Left colon (tissue), 2 donors: ENCODE measurements at regions not wholly inside any gene's neighbourhood (a gene's known extent, or its start where the extent isn't known, plus 50 kb on each side); places are given as distances from the start of the nearest gene placed in this dataset.
"Not testable (repeated sequence)": the region's sequence is repeated elsewhere in the genome, so short reads cannot be mapped to it uniquely, and the experiment has no call there.

ENCODE experiments used
- ATAC-seq: fragments of 200-7000 bp; cut with Tn5 transposase; one replicate; pipeline ENCODE4 v1.9.1; 2020; ENCODE audit warnings: mild to moderate bottlenecking, moderate library complexity
- DNase-seq, 2 donors: peaks; one replicate each; pipeline ENCODE4 v3.0.0-alpha.2; 2020
- intact Hi-C, 2 donors: fragments of 100-400 bp; cut with DNase I in 1 of 2; cut with micrococcal nuclease in 1 of 2; formaldehyde crosslinking; loops; one replicate each; pipeline versions ENCODE4 v1.11.2 to v1.14.0; 2022; cut with DNase I, micrococcal nuclease
- donor health status: DM: no; HTN: no; CAD: no.
- donor health status: DM: yes; HTN: yes; CAD: no.

DNA sequence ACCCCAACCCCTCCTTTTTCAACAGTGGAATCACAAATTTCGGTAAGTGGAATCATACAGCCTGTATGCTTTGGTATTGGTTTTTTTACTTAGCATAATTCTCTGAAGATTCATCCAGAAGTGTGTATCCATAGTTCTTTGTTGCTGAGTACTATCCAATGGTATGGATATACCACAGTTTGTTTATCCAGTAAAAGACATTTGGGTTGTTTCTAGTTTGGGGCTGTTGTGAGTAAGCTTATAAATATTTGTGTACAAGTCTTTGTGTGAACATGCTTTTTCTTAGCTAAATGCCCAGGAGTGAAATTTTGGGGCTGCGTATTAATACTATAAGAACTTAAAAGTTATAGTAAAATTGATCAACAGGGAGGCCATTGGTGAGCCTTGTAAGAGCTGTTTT lies 57.5 kb upstream of the GC start:
- intact Hi-C loops: no loop called here
- DNase-seq: no peak
- ATAC-seq: no peak

DNA sequence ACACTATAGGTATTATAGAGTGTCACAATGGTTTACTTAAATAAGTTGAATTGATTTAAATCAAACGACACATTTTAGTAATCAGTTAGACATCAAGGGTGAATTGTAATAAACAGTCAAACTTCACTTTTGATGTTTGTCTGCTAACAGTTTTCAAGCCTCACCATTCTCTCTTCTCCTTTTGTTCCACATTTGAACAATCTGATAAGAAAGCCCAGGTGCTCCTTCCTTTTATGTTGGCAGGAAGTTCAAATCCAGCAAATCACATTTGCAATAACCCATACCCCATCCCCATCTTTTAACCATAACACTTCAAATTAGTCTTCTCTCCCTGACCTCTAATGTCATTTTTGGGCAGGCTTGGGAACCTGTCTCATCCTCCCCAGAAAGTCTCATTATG lies 63.4 kb upstream of the GC start:
- intact Hi-C loops: no loop called here
- ATAC-seq: no peak
- no peak for DNase-seq

DNA sequence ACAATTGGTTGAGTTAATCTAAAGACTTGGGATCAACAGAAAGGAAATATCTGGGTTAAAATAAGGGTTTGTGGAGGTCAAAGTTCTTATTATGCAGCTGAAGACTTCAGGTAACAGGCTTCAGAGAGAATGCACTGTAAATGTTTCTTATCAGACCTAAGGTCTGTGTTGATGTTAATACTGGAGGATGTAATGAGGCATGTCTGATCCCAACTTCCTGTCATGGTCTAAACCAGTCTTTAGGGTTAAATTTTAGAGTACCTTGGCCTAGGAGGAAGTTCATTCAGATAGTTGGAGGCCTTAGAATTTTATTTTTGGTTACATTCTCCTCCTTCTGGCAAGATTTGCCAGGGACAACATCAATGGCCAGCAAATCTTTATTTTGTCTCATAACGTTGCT lies 72.1 kb upstream of the GC start:
- intact Hi-C loops: no loop called here
- ATAC-seq (no peak), DNase-seq (no peak)

DNA sequence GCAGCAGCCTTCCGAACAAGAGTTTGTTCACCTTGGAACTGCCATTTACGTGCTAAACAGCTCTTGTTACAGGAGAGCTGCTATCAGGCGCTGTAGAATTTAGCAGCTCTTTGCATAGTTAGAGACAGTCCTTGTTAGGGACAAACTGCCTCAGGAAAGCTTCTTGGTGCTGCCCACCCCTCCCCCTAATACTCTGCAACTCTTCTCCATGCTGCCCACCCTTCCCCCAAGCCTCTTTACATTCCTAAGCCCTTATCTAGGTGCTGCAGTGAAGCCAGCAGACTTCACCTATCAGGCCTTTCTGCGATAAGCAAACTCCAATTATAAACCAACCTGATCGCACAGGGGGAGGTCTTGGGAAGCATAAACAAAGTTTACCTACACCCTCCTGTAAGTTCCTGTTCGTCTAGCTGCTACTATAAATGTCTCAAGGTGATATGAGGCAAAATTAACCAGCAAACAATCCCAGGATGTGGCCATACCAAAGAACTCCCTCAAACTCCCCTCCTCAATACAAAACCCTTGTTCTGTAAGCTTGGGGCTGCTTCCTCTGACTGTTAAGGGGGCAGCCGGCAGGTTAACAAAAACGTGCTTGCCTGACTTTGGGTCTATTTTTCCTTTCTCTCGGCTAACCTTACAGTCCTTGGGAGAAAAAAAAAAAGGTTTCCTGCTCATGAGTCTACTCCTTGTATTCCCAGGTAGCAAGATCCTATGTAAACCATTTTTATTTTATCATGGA lies 74.0 kb upstream of the GC start:
- ATAC-seq (no peak), DNase-seq (no peak)
- intact Hi-C loops: no loop called here

DNA sequence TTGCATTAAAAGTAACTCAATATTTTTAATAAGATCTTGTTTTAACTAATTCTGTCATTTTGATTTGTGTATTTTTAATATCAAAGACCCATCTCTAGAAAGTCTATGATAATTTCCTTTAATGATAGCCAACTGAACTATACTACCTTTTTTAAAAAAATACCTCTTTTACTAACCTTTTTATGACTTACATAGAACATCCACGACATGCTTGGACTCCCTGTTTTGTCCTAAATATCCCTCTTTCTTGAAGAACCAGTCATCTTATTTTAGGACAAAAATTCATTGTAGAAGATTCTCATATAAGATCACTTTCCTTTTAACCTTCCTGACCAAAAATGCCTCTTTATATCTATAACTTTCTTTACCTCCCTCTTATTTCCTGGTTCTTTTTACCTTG lies 76.8 kb upstream of the GC start:
- intact Hi-C loops: no loop called here
- ATAC-seq (no peak), DNase-seq (no peak)

DNA sequence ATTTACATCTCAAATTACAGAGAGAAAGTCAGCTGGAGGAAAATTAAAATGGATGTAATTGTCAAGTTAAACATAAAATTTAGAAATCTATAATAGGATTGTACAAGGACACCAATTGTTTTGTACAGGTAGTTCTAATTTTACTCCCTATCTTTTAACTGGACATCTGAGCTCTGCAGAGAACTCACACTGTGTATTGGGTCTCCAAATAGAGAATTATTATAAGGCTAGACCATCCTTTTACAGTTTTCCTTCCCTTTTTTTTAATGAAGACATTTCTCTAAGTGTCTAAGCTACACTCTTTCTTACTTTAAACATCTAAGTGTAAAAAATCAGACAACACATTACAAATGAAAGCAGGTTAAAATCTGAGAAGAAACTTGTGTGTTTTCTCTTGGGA lies 78.4 kb upstream of the GC start:
- intact Hi-C loops: no loop called here
- ATAC-seq (no peak), DNase-seq (no peak)

DNA sequence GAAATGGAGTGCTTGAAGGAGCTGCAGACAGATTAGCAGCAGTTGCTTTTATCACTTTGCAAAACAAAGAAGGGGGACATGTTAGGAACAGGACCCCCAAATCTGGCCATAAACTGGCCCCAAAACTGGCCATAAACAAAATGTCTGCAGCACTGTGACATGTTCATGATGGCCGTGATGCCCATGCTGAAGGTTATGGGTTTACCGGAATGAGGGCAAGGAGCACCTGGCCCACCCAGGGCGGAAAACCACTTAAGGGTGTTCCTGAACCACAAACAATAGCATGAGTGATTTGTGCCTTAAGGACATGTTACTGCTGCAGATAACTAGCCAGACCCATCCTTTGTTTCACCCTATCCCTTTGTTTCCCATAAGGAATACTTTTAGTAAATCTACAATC lies 79.6 kb upstream of the GC start:
- intact Hi-C loops: no loop called here

DNA sequence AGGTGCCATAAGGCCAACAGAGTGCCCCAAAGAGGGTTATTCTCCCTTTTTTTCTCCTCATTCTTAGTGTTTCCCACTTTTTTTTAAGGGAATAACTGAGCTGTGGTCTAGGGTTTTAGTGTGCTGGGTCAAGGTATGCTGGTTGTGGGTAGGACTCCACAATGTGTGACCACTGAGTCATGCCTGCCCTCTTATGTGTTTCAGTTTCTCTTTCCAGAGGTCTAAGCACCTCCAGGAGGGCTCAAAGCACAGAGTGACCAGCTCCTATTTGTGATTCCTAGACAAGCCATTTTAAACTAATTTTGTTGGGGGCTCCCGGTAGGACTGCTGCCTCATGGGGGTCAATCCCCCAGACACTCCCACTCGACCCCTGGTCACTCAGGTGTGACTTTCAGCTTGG lies 80.5 kb upstream of the GC start:
- intact Hi-C loops: no loop called here
- DNase-seq (no peak), ATAC-seq (no peak)

More for the DNA sequence above, 79.6 kb upstream of the GC start:
- ATAC-seq (no peak), DNase-seq (no peak)

DNA sequence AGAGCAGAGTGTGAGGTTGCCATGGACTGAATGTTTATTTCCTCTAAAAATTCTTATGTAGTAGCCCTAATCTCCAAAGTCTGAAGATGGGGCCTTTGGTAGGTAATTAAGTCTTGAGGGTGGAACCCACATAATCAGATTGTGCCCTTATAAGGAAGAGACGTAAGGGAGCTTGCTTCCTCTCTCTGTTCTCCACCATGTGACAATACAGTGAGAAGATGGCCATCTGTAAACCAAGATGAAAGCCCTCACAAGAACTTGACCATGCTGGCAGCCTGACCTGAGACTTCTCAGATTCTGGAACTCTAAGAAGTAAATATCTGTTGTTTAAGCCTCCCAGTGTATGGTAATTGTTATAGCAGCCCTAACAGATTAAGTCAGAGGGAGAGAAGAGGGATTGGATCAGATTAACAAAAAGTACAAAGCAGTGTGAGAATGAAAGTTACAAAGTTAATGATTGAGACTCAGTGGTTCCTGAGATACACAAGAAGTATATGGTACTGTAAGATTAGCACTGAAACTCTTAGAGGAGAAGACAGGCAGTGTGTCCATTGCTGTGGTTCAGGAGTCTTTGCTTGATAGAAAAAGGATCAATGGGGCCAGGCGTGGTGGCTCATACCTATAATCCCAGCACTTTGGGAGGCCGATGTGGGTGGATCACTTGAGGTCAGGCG lies 82.5 kb upstream of the GC start:
- DNase-seq (no peak), ATAC-seq (no peak)
- intact Hi-C loops: no loop called here

DNA sequence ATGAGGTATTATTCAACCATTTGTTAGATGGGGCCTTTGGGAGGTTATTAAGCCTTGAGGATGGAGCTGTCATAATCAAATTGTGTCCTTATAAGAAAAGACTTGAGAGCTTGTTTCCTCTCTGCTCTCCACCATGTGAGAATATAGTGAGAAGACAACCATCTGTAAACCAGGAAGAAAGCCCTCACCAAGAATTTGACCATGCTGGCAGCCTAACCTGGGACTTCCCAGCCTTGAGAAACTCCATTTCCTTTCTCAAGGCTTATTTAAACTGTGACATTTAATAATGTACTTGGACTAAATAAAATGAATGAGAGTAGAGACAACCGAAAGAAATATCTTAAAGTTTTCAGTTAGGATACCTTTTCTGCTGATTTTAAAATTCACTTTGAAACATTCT lies 83.7 kb upstream of the GC start:
- DNase-seq (no peak), ATAC-seq (no peak)
- intact Hi-C loops: no loop called here

DNA sequence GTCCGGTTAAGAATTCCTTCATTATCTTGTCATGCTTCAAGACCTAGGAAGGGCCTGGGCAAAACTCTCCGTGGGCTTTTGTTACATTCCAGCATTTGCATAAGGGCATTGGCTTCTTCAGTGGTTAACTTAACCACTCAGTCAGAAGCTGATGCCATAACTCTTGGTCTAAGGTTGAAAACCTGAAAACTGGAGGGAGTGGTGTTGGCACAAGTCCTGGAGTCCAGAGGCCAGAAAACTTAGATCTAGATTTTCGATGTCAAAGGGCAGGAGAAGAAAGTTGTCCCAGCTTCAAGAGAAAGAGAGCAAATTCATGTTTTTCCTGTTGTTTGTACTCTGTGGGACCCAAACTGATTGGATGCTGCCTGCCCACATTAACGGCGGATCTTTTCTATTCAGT lies 86.6 kb upstream of the GC start:
- peak in 1 of 2 donors; percentile 20 for DNase-seq
- intact Hi-C loops: no loop called here
- peak; percentile 73 for ATAC-seq

DNA sequence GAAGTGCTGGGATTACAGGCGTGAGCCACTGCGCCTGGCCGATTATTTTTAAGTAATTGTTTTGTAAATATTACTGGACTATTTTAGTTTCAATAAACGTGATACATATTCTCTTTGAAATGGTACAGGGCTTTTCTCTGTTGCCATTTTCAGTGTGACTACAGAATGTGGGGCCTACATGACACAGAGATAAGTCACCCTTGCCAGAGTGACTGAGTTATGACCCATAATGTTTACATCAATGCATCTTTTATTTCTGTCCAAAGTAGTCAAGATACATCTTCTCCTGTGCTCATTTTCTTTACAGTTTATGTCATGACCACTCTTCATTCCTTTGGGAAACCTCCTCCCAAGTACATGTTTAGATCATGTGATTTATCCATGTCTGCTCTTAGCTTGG lies 88.3 kb upstream of the GC start:
- ATAC-seq: no peak
- intact Hi-C loops: no loop called here
- DNase-seq: no peak

DNA sequence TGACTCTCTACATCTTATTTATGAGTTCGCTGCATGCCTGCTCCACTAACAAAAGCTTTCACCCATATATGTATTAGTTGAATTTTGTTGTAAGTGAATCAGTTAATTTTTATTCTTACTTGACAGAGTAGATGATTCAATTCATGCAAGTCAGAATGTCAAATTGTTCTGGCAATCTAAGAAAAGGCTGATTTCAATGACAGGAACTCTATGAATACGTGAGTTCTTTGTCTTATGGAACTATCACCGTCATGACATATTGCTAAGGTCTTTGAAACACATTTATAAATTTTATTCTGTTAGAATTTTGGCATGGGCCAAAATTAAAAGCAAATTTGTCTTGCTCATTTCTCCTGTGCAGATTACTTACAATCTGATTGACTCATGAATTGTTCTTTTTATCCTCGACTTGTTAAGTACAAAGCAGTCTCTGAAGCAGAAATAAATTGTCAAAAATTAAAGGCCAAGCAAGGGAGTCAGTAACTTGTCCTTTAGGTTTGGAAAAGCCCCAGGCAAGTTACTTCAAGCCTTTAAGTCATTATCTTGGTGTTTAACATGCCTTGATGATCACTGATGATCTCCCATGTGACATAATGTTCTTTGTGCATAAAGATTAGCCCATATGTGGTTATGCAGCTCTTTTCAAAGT lies 89.0 kb upstream of the GC start:
- no peak for ATAC-seq
- no peak for DNase-seq
- intact Hi-C loops: no loop called here

DNA sequence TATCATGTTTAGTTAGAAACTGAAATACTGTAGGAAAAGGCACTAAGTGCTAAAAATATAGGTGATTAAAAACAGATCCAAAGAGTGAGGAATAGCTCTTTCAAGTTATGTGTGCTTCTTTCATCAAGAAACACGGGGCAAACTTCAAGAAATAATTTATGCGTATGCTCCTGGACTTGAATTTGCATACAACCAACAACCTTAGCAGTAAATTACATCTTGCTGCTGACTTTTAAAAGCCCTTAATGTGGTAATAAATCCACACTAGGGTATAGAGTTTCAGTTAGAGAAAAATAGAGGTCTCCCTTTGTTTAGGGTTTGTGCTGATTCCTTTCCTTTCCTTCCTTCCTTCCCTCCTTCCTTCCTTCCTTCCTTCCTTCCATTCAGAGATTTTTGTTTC lies 94.5 kb upstream of the GC start:
- DNase-seq (no peak), ATAC-seq (no peak)
- intact Hi-C loops: no loop called here

DNA sequence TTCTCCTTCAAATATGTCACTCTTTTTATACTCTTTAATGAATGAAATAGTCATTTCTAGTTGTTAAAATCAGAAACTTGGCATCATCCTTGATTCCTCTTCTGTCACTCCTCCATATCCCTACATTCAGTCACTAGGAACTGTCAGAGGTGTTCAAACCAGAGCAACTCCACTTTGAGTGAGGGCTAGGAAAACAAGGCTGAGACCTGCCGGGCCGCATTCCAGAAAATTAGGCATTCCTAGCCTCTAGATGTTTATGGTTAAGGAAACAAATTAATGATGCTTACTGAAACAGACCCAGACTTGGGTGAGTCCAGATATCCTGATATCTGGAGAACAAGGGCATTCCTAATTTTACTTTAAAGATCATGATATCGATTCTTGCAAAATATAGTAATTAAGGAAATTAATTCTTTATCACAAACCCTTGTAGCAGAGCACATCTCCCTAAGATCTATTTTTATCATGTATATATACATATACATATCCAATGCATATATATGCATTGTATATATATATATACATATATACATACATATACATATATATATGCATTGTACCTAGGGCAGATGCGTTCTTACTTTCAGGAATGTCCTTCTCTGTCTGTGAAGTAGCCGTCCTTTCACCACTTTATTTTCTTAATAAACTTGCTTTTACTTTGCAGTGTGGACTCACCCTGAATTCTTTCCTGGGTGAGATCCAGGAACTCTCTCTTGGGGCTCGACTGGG lies 98.4 kb upstream of the GC start:
- intact Hi-C loops: no loop called here
- DNase-seq (no peak), ATAC-seq (no peak)

DNA sequence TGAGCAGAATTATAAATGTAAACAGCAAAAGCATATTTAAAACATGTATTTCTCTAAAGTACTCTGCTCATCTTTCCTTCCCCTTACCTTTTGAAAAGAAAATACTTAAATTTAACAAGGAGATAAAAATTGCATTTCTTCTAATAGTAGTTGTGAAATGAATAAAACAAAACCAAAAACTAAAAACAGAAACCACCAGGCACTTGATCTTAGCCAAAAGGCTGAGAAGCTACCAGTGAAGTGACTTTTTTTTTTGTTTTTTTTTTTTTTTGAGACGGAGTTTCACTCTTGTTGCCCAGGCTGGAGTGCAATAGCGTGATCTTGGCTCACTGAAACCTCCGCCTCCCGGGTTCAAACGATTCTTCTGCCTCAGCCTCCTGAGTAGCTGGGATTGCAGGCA lies 116.5 kb upstream of the GC start:
- DNase-seq, ATAC-seq, intact Hi-C loops: not testable (repeated sequence)

DNA sequence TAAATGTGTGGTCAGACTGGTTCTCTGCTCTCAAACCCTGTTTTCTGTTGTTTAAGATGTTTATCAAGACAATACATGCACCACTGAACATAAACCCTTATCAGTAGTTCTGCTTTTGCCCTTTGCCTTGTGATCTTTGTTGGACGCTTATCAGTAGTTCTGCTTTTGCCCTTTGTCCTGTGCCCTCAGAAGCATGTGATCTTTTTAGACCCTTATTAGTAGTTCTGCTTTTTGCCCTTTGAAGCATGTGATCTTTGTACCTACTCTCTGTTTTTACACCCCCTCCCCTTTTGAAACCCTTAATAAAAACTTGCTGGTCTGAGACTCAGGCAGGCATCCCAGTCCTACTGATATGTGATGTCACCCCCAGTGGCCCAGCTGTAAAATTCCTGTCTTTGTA lies 121.7 kb upstream of the GC start:
- DNase-seq, ATAC-seq, intact Hi-C loops: not testable (repeated sequence)

DNA sequence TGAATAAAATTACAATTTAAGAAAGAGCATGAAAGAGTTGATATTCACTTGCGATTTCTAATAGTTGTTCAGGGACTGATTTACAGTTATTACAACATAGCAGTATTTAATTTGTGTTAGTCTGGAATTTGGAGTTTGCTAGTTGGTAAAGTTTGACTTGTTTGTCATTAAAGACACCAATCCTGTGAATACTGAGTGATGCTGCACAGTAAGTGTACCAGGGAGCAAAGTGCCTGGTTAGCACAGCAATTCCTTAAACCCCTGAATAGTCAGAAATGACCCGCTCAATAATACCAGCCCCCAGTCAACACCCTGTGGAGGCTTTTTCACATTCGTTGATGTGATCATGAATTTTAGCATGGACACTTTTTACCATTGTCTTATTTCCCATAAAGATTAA lies 122.2 kb upstream of the GC start:
- ATAC-seq: no peak
- DNase-seq: no peak
- intact Hi-C loops: no loop called here

DNA sequence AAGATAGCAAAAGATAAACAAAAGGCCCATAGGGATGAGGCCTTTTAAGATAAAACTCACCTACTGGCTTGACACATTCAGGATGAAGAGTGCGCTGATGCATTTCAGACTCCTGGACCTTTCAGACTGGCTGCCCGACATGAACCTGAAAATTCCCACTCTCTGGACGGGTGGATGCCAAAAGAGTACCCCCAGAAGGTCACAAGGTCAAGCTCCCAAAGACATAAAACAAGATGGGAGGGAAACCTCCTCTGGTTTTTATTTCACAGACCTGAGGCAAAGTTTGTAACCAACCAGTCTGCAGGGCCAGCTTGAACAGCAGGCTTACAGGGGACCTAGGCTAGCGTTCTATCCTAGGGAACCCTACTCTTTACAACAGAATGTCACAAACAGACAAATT lies 123.2 kb upstream of the GC start:
- intact Hi-C loops: no loop called here
- DNase-seq (no peak), ATAC-seq (no peak)

DNA sequence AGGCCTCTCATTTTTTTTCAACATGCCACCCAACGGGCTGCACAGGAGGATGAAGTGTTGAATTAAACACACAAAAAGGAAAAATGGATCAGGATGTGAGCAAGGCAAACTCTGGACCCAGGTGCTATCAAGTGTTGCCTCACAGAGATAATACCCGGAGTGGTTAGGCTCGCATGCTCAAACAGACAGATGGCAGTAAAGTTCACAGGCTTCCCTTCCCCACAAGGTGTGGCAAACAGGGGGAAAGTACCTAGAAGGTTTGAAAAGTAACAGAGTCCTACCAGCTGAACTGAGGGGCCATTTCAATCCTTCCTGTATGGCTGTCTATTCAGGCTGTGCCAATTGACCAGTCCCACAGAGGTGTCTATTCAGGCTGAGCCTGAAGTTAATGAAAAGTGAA lies 123.9 kb upstream of the GC start:
- ATAC-seq (peak; percentile 92), DNase-seq (peak in 1 of 2 donors; percentile 6)
- intact Hi-C loops: no loop called here
